ENCODE measurements at regions not wholly inside any gene's neighbourhood (a gene's known extent, or its start where the extent isn't known, plus 50 kb on each side); places are given as distances from the start of the nearest gene placed in this dataset.

GRCh38 chr7:115276791-115277190 lies 354.9 kb downstream of the MDFIC start:
- TF ChIP-seq, protein P1, sequence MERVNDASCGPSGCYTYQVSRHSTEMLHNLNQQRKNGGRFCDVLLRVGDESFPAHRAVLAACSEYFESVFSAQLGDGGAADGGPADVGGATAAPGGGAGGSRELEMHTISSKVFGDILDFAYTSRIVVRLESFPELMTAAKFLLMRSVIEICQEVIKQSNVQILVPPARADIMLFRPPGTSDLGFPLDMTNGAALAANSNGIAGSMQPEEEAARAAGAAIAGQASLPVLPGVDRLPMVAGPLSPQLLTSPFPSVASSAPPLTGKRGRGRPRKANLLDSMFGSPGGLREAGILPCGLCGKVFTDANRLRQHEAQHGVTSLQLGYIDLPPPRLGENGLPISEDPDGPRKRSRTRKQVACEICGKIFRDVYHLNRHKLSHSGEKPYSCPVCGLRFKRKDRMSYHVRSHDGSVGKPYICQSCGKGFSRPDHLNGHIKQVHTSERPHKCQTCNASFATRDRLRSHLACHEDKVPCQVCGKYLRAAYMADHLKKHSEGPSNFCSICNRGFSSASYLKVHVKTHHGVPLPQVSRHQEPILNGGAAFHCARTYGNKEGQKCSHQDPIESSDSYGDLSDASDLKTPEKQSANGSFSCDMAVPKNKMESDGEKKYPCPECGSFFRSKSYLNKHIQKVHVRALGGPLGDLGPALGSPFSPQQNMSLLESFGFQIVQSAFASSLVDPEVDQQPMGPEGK (CRISPR knock-in tag; IDR thresholded peaks at IDR 0.05; ENCODE audit: borderline replicate concordance), result no peak
- no peak for TF ChIP-seq GLIS3 (CRISPR knock-in tag; IDR thresholded peaks at IDR 0.05)
- TF ChIP-seq, protein P2, sequence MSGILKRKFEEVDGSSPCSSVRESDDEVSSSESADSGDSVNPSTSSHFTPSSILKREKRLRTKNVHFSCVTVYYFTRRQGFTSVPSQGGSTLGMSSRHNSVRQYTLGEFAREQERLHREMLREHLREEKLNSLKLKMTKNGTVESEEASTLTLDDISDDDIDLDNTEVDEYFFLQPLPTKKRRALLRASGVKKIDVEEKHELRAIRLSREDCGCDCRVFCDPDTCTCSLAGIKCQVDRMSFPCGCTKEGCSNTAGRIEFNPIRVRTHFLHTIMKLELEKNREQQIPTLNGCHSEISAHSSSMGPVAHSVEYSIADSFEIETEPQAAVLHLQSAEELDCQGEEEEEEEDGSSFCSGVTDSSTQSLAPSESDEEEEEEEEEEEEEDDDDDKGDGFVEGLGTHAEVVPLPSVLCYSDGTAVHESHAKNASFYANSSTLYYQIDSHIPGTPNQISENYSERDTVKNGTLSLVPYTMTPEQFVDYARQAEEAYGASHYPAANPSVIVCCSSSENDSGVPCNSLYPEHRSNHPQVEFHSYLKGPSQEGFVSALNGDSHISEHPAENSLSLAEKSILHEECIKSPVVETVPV (CRISPR knock-in tag; IDR thresholded peaks at IDR 0.05), result no peak
- no peak for TF ChIP-seq ZNF565 (CRISPR knock-in tag; conservative IDR thresholded peaks at IDR 0.05; ENCODE audit: low read depth)
- TF ChIP-seq ZNF70 (CRISPR knock-in tag; IDR thresholded peaks at IDR 0.05), result no peak
- TF ChIP-seq ZFP3 (CRISPR knock-in tag; IDR thresholded peaks at IDR 0.05), result no peak
- TF ChIP-seq RARB (CRISPR knock-in tag; IDR thresholded peaks at IDR 0.05), result no peak
- TF ChIP-seq ARNTL (CRISPR knock-in tag; IDR thresholded peaks at IDR 0.05; ENCODE audit: borderline replicate concordance, low read depth), result no peak
- no peak for TF ChIP-seq TCF4 (CRISPR knock-in tag; IDR thresholded peaks at IDR 0.05; ENCODE audit: borderline replicate concordance)
- no peak for TF ChIP-seq BACH2 (CRISPR knock-in tag; IDR thresholded peaks at IDR 0.05; ENCODE audit: borderline replicate concordance)
- no peak for TF ChIP-seq CREB5 (CRISPR knock-in tag; IDR thresholded peaks at IDR 0.05; ENCODE audit: low read depth)

All from SK-N-SH treated with all-trans-retinoic acid at 6 μM for 48 hours (cell line).